GM12874 (cell line): ENCODE measurements at regions not wholly inside any gene's neighbourhood (a gene's known extent, or its start where the extent isn't known, plus 50 kb on each side); places are given as distances from the start of the nearest gene placed in this dataset.

Experiments used
- TF ChIP-seq, protein P1 (sequence below): IDR thresholded peaks from 2 replicates; pipeline ENCODE4 v1.5.1; 2011; ENCODE audit warnings: low read depth, mild to moderate bottlenecking, control low read depth, low read length, moderate library complexity; ENCODE audit not compliant: insufficient read depth

DNA sequence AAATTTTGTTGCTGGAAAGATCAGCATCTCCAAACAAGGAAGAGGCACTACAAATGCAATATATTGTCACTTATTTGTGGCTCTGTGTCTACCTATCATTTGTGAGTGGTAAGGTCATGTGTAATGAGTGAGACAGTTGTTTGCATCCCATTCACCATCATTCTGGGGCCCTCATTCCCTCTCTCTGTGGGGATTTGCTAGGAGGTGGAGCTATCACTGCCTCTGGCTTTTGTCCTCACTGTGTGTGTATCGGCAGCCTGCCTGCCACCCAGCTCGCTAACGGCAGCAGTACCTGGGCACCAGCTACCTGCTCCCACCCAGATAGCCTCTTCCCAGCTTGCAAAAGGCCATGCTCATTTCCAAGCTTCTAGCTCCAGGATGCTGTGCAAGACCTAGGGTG lies 379.2 kb upstream of the ZFHX3 start:
- TF ChIP-seq, protein P1, sequence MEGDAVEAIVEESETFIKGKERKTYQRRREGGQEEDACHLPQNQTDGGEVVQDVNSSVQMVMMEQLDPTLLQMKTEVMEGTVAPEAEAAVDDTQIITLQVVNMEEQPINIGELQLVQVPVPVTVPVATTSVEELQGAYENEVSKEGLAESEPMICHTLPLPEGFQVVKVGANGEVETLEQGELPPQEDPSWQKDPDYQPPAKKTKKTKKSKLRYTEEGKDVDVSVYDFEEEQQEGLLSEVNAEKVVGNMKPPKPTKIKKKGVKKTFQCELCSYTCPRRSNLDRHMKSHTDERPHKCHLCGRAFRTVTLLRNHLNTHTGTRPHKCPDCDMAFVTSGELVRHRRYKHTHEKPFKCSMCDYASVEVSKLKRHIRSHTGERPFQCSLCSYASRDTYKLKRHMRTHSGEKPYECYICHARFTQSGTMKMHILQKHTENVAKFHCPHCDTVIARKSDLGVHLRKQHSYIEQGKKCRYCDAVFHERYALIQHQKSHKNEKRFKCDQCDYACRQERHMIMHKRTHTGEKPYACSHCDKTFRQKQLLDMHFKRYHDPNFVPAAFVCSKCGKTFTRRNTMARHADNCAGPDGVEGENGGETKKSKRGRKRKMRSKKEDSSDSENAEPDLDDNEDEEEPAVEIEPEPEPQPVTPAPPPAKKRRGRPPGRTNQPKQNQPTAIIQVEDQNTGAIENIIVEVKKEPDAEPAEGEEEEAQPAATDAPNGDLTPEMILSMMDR = no peak

DNA sequence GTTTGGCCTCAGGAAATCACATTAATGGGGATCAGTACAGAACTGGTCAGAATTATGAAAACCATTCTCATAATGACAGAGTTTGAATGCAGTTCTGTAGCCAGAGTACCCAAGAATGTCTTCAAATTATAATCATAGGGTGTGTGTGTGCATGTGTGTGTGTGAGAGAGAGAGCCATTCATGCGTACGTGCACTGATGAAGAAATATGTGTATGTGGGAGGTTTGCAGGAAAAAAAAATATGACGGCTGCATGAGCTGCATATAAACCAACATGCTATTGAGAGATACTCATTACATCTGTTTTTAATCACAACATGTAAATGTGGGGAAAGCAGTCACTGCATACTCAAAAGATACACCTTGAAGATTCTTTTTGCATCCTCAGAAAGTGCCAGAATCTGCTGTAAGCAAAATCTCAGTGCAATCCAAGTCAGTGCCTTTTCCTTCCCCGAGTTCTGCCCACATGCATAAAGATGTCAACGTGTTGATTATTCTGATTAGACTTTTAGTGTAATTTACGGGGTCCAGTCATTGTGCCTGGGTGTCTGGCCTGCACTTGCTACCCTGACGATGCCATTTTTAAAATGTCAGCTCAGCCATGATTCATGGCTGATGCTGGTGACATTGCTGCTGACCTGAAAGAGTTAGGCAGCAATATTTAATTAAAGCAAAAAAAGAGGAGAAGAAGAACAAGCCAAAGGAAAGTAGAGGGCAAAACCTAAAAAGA lies 378.7 kb upstream of the ZFHX3 start:
- TF ChIP-seq, protein P1 = no peak

DNA sequence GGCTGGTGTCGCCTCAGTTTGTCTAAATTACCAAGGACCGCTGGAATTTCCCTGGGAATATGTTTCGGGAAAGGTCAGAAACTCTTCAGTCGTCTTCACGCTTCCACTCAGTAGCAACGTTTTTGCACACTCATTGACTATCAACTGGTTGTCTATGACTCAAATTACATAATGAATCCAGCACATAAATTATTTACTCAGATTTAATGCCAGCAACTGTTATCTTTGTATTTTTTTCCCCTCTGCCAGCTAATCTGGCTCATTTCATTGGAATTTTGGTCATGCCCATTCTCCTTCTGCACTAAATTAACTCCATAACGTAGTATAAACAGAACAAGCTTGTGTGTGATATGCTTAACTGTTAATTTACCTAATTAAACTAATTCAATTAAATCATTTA lies 372.7 kb upstream of the ZFHX3 start:
- TF ChIP-seq, protein P1 = no peak

DNA sequence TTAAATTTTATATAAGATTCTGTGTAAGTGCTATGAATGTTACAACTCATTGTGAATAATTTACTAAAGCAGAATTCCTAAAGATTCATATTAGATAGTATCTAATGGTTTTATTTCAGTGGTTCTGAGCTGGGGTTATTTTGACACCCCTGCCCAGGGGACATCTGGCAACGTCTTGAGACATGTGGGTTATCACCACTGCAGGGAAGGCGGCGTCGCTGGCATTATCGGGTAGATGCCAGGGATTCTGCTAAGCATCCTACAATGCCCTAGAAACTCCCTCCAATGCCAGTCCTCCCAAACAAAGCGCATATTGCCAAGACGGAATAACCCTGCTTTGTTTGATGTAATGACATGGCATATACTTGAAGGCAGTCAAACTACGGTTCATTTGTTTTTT lies 372.3 kb upstream of the ZFHX3 start:
- TF ChIP-seq, protein P1 = no peak

DNA sequence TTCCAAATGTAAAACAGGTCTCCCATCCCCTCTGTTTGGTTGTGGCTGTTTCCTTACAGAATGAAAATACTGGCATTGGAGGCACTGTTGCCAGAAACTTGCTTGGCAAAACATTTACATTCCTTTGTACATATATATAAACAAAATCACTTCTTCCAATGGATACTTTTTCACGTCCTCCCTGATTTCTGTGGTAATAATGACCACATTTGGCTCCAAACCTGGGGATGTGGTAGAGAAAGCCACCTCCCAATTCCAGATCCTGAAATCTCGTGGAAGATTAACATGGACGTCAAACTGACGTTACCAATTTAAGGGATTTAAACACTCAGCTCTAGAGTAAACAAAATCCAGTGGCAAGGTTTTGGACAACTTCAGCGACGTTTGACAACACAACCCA lies 370.8 kb upstream of the ZFHX3 start:
- TF ChIP-seq, protein P1 = no peak

DNA sequence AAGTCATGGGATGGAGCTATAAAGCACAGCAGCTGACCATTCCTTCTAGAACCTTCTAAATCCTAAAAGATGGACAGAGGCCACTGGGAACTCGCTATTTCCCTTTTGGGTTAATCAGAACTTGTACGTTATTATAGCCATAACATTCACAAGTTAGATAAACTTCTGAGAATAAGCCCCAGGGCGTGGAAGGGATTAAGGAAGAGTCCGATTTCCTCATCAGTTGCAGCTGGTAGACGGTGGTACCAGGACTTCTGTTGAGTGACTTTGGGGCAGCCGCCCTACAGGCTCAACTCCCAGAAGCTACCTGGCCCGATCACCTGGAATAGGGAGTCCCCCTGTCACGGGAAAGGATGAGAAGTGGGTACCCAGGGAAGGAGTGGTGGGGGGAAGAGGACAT lies 370.1 kb upstream of the ZFHX3 start:
- TF ChIP-seq, protein P1 = no peak

DNA sequence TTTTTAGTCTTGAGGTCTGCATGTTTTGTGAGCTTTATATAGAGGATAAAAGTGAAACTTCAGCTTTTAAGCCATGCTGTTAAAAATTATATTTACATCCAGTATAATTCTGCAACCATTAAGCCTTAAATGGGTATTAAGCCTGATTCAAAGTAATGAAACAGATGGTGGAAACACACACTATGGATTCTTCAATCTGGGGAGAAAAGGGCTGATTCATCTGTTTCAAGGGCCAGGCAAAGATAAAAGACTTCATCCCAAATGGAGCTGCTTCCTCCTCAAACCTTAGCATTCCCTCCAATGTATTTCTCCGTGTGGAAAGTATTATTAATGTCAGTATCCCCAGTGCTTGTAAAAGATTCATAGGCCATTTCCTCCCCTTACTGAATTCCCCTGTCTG lies 367.4 kb upstream of the ZFHX3 start:
- TF ChIP-seq, protein P1 = no peak
